ENCODE measurements at regions not wholly inside any gene's neighbourhood (a gene's known extent, or its start where the extent isn't known, plus 50 kb on each side); places are given as distances from the start of the nearest gene placed in this dataset.

GRCh38 chr2:139940686-139941085 lies 1160.5 kb upstream of the NXPH2 start:
- H3K27ac ChIP-seq, result no peak overlapping the region
- no peak overlapping the region for H3K4me3 ChIP-seq
- H3K4me1 ChIP-seq, result no peaks in the 10 kb centered on the region
- no peaks in the 10 kb centered on the region for H3K9me3 ChIP-seq
- intact Hi-C loops (cut with DNase I), result no loop called here
- DNase-seq, result no peak
- no peak for TF ChIP-seq CTCF (IDR thresholded peaks at IDR 0.05)
- 93 to 96% (median 94%) methylated on average over 1 of the region's 1 CpG for WGBS, 3 donors
- no peaks in the 10 kb centered on the region for H3K27me3 ChIP-seq (ENCODE audit: insufficient read depth in 3 of 3, low read length in 2 of 3)
- no peaks in the 10 kb centered on the region for H3K36me3 ChIP-seq (ENCODE audit: insufficient read depth in 1 of 2, low read depth in 1 of 2)
- ATAC-seq, result no peak

- Histone ChIP-seq H3K4me1 (no peaks in the 10 kb centered on the region), H3K27ac (no peak overlapping the region), H3K27me3 (ENCODE audit: insufficient read depth in 3 of 3, low read length in 2 of 3) (no peaks in the 10 kb centered on the region), H3K4me3 (no peak overlapping the region), H3K9me3 (no peaks in the 10 kb centered on the region), H3K36me3 (ENCODE audit: insufficient read depth in 1 of 2, low read depth in 1 of 2) (no peaks in the 10 kb centered on the region)
- intact Hi-C loops (cut with DNase I), result no loop called here
- no peak for ATAC-seq
- no peak for DNase-seq
- 12 to 18% (median 16%) methylated on average over 1 of the region's 1 CpG for WGBS, 3 donors
- no peak for TF ChIP-seq CTCF (IDR thresholded peaks at IDR 0.05)
Observed at GRCh38 chr2:139925903-139926302, 1145.7 kb upstream of the NXPH2 start.

GRCh38 chr2:139924070-139924469 lies 1143.9 kb upstream of the NXPH2 start:
- 73 to 76% (median 74%) methylated on average over 5 of the region's 5 CpGs for WGBS, 3 donors
- no peaks in the 10 kb centered on the region for H3K4me1 ChIP-seq
- intact Hi-C loops (cut with DNase I), result no loop called here
- no peak for ATAC-seq
- H3K36me3 ChIP-seq (ENCODE audit: insufficient read depth in 1 of 2, low read depth in 1 of 2), result no peaks in the 10 kb centered on the region
- H3K27ac ChIP-seq, result no peak overlapping the region
- H3K27me3 ChIP-seq (ENCODE audit: insufficient read depth in 3 of 3, low read length in 2 of 3), result no peaks in the 10 kb centered on the region
- no peak for DNase-seq
- H3K9me3 ChIP-seq, result no peaks in the 10 kb centered on the region
- H3K4me3 ChIP-seq, result no peak overlapping the region
- no peak for TF ChIP-seq CTCF (IDR thresholded peaks at IDR 0.05)

GRCh38 chr2:139918982-139919381 lies 1138.8 kb upstream of the NXPH2 start:
- DNase-seq, result no peak
- WGBS, 3 donors, result 49 to 61% (median 49%) methylated on average over 3 of the region's 3 CpGs
- Histone ChIP-seq H3K4me1 (no peaks in the 10 kb centered on the region), H3K27me3 (ENCODE audit: insufficient read depth in 3 of 3, low read length in 2 of 3) (no peaks in the 10 kb centered on the region), H3K9me3 (no peaks in the 10 kb centered on the region), H3K27ac (no peak overlapping the region), H3K4me3 (no peak overlapping the region), H3K36me3 (ENCODE audit: insufficient read depth in 1 of 2, low read depth in 1 of 2) (no peaks in the 10 kb centered on the region)
- no peak for TF ChIP-seq CTCF (IDR thresholded peaks at IDR 0.05)
- intact Hi-C loops (cut with DNase I), result no loop called here
- ATAC-seq, result no peak

- no peaks in the 10 kb centered on the region for H3K36me3 ChIP-seq (ENCODE audit: insufficient read depth in 1 of 2, low read depth in 1 of 2)
- 72 to 75% (median 73%) methylated on average over 3 of the region's 3 CpGs for WGBS, 3 donors
- no peak for DNase-seq
- TF ChIP-seq CTCF (IDR thresholded peaks at IDR 0.05), result no peak
- intact Hi-C loops (cut with DNase I), result no loop called here
- ATAC-seq, result no peak
- H3K4me3 ChIP-seq, result no peak overlapping the region
- no peaks in the 10 kb centered on the region for H3K9me3 ChIP-seq
- H3K27me3 ChIP-seq (ENCODE audit: insufficient read depth in 3 of 3, low read length in 2 of 3), result no peaks in the 10 kb centered on the region
- no peaks in the 10 kb centered on the region for H3K4me1 ChIP-seq
- no peak overlapping the region for H3K27ac ChIP-seq
Observed at GRCh38 chr2:139917690-139918384, 1137.6 kb upstream of the NXPH2 start.

Measured in psoas muscle (tissue), 7 donors.